HG03175 (cell line): ENCODE measurements at regions not wholly inside any gene's neighbourhood (a gene's known extent, or its start where the extent isn't known, plus 50 kb on each side); places are given as distances from the start of the nearest gene placed in this dataset.
"Not testable (repeated sequence)": the region's sequence is repeated elsewhere in the genome, so short reads cannot be mapped to it uniquely, and the experiment has no call there.

Experiments
- ATAC-seq: cut with Tn5 transposase; IDR thresholded peaks from one replicate; pipeline ENCODE4 v1.9.1; 2021; ENCODE audit warnings: mild to moderate bottlenecking, moderate library complexity; ENCODE audit not compliant: unreplicated experiment

DNA sequence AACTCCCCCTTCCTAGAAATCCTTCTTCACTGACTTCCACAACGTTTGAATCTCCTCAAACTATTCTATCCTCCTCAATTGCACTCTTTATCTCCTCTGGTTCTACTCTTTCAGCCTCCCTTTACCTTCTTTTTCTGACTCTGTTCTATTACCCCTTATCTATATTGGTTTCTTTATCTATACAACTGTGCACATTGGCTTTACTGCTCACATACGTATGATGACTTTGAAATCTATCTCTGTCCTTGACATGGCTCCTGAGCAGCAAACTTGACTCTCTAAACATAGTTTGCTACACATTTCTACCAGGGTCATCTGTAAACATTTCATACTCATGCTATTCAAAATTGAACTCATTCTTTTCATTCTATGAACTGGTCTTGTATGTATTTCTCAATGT is 601.0 kb upstream of the LINC00305 start:
- no peak for ATAC-seq

DNA sequence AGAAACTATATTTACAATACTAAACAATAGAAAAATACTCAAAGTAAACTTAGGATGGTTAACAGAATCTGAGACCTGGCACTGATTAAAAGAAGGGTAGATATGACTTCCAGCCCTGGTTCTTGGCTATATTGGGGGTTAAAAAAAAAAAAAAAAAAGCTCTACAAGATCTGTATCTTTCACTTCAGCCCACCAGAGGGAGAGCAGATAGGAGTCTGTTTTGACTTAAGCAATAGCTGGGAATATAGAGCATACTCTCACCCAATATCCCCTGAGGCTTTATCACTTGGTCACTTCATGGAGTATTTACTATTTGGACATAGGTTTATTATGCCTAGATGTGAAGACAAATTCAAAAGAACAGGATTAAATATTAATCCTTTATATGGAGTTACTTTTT is 598.9 kb upstream of the LINC00305 start:
- no peak for ATAC-seq

GRCh38 chr18:64742898-64743297 is 594.0 kb upstream of the LINC00305 start:
- ATAC-seq, result no peak

- no peak for ATAC-seq
Observed at GRCh38 chr18:64734063-64734462, 585.2 kb upstream of the LINC00305 start.

DNA sequence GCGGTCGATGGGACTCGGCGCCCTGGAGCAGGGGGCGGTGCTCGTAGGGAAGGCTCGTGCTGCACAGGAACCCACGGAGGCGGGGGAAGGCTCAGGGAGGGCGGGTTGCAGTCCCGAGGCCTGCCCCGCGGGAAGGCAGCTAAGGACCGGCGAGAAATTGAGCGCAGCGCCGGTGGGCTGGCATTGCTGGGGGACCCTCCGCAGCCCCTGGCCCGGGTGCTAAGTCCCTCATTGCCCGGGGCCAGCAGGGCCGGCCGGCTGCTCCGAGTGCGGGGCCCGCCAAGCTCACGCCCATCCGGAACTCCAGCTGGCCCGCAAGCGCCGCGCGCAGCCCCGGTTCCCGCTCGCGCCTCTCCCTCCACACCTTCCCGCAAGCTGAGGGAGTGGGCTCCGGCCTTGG is 576.8 kb upstream of the LINC00305 start:
- not testable (repeated sequence) for ATAC-seq

- no peak for ATAC-seq
Observed at GRCh38 chr18:64720781-64721464, 572.0 kb upstream of the LINC00305 start.

- no peak for ATAC-seq
Observed at GRCh38 chr18:64718808-64719207, 569.9 kb upstream of the LINC00305 start.

- ATAC-seq, result no peak
Observed at GRCh38 chr18:64717026-64717425, 568.1 kb upstream of the LINC00305 start.

- no peak for ATAC-seq
Observed at GRCh38 chr18:64714086-64714485, 565.2 kb upstream of the LINC00305 start.

- peak; percentile 96 for ATAC-seq
Observed at GRCh38 chr18:64713284-64713683, 564.4 kb upstream of the LINC00305 start.

GRCh38 chr18:64712035-64712434 is 563.1 kb upstream of the LINC00305 start:
- no peak for ATAC-seq

DNA sequence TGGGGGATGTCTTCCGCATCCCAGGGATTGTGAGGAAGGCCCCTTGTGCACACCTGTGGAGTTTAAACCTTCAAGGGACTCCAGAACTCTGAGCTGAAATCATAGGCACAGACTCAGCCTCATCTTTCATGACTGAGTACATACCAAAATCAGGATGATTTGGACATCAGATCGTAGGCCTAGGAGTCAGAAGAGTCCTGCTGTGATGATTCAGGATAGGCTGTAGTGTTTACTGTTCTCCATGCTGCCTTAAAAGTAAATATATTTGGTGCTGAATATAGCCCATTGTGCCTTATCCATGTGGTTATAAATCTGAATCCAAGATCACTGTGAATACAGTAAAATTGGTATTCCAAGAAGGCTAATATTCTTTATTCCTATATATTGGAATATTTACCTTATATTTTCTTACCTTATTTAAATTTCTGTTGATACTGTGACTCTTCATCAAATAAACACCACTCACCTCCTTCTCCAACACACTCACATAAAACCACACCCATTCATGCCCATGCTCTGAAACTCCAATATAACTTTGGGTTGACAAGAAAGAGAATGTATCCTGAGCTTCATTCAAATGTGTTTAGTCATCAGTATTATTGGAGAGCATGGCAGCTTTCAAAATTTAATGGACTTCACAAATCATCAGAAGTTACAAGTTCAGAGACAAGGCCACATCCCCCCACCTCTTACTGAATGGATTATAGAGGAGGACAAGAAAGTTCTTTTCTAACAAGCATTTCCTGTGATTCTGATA is 561.4 kb upstream of the LINC00305 start:
- no peak for ATAC-seq

DNA sequence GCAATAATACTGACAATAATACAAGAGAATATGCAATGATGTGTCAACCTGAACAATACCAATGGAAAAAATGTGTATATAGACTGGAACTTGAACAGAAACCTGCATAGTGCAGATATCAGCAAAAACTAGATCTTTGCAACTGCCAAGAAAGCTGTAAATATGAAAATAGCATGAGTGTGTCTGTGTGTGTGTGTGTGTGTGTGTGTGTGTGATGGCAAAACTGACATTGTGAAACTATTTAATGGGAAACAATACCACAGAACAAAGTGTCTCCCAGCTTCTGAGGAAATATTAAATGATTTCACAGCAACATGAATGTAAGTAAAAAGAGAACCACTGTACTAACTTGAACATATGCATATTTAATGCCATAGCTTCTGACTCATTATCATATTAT is 558.2 kb upstream of the LINC00305 start:
- no peak for ATAC-seq

- no peak for ATAC-seq
Observed at GRCh38 chr18:64699081-64699480, 550.2 kb upstream of the LINC00305 start.

GRCh38 chr18:64695851-64696553 is 547.1 kb upstream of the LINC00305 start:
- no peak for ATAC-seq

- no peak for ATAC-seq
Observed at GRCh38 chr18:64693766-64694165, 544.9 kb upstream of the LINC00305 start.

GRCh38 chr18:64692826-64693225 is 543.9 kb upstream of the LINC00305 start:
- no peak for ATAC-seq

GRCh38 chr18:64679121-64679520 is 530.2 kb upstream of the LINC00305 start:
- ATAC-seq, result no peak

- ATAC-seq, result no peak
Observed at GRCh38 chr18:64678048-64678447, 529.2 kb upstream of the LINC00305 start.

DNA sequence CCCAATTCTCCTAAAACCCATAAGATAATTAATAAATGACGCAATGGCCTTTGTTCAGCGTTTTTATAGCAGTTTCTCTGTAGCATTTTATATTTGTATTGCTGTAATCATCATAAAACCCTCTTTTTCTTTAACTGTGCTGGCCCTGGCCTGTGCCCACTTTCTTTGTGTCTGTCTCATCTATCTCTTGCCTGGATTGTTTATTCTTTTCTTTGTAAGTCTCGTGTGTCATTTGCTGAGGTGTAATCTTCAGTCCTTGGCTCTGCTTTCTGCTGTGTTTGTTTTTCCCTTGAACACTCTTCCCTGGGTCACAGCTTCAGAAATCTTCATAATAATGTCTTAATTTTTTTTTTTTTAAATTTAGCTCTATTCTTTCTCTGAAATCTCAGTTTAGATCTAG is 525.8 kb upstream of the LINC00305 start:
- no peak for ATAC-seq

DNA sequence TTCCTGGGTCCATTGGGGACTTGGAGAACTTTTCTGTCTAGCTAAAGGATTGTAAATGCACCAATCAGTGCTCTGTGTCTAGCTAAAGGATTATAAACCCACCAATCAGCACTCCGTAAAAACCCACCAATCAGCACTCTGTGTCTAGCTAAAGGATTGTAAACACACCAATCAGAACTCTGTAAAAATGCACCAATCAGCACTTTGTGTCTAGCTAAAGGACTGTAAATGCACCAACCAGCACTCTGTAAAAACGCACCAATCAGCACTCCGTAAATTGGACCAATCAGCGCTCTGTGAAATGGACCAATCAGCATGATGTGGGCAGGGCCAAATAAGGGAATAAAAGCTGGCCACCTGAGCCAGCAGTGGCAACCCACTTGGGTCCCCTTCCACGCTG is 522.4 kb upstream of the LINC00305 start:
- not testable (repeated sequence) for ATAC-seq

DNA sequence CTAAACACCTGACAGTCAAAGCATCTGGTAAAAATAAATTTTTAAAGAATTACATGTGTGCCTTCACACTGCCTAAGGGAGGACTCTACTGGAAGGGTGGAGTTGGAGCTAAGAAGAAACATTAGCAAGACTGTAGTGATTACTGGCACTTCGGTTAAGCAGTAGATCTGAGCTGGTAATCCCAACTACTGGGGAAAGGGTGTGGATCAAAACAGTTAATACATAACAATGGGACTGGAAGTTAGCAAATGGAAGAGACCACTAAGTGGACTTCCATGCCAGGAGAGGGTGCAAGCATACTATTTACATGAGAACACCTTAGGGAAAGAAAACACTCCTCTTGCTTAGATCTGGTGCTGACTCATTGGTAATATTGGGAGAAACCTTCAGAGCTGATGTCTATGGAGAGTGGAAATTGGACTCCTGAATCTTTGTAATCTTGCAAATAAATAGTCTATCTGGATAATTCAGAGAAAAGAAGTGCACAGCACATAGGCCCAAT is 519.6 kb upstream of the LINC00305 start:
- ATAC-seq, result no peak
